PC-9 (cell line): ENCODE measurements at regions not wholly inside any gene's neighbourhood (a gene's known extent, or its start where the extent isn't known, plus 50 kb on each side); places are given as distances from the start of the nearest gene placed in this dataset.
"Not testable (repeated sequence)": the region's sequence is repeated elsewhere in the genome, so short reads cannot be mapped to it uniquely, and the experiment has no call there.

Source experiments
- BruUV-seq: library from RNA; stranded (reverse); fragments of 400-500 nt; replicated peaks from 2 replicates; lab custom pipeline; 2021; lab: Mats Ljungman, UMichigan
- CTCF ChIA-PET: fragments of 300-600 bp; sonication (Branson Sonifier 250); formaldehyde crosslinking; loops from one replicate; lab custom pipeline; 2022; ENCODE audit warnings: antibody characterized with exemption; lab: Charles Lee
- POLR2A ChIA-PET: fragments of 300-600 bp; sonication (Branson Sonifier 250); formaldehyde crosslinking; loops from one replicate; lab custom pipeline; 2022; ENCODE audit warnings: antibody characterized with exemption; ENCODE audit not compliant: unreplicated experiment; lab: Charles Lee
- DNase-seq, 2 experiments: peaks; one replicate each; pipeline versions ENCODE4 v3.0.0 to v3.0.0-alpha.2; 2015 to 2022; ENCODE audit warnings: mixed read lengths in 1 of 2
- H2AFZ ChIP-seq: fragments of 200-600 bp; sonication (generic); 2 replicates; pipeline ENCODE4 v1.8.1; 2017; ENCODE audit warnings: antibody characterized with exemption
- H3F3A ChIP-seq: fragments of 200-600 bp; sonication (generic); 2 replicates; pipeline ENCODE4 v1.8.1; 2017; ENCODE audit warnings: antibody characterized with exemption, mild to moderate bottlenecking, low read depth; ENCODE audit not compliant: insufficient read depth
- H3K27ac ChIP-seq: fragments of 200-600 bp; sonication (generic); 2 replicates; pipeline ENCODE4 v1.6.1; 2016; ENCODE audit warnings: mixed run types
- H3K27me3 ChIP-seq: fragments of 200-600 bp; sonication (generic); 2 replicates; pipeline ENCODE4 v1.6.1; 2016; ENCODE audit warnings: low read depth, mixed run types; ENCODE audit not compliant: insufficient read depth
- H3K36me3 ChIP-seq: fragments of 200-600 bp; sonication (generic); 2 replicates; pipeline ENCODE4 v1.6.1; 2016; ENCODE audit warnings: low read depth, mixed run types
- H3K4me1 ChIP-seq: fragments of 200-600 bp; sonication (generic); replicated peaks from 2 replicates; pipeline ENCODE4 v1.6.1; 2016; ENCODE audit warnings: mixed run types; ENCODE audit not compliant: insufficient read depth
- H3K4me2 ChIP-seq: fragments of 200-600 bp; sonication (generic); 2 replicates; pipeline ENCODE4 v1.6.1; 2017; ENCODE audit warnings: mixed run types
- H3K4me3 ChIP-seq: fragments of 200-600 bp; sonication (generic); 2 replicates; pipeline ENCODE4 v1.6.1; 2016; ENCODE audit warnings: mixed run types
- H3K79me2 ChIP-seq: fragments of 200-600 bp; sonication (generic); 2 replicates; pipeline ENCODE4 v1.6.1; 2017; ENCODE audit warnings: low read depth, mixed run types
- H3K9me2 ChIP-seq: fragments of 200-600 bp; sonication (generic); 2 replicates; pipeline ENCODE4 v1.8.1; 2017; ENCODE audit warnings: mild to moderate bottlenecking; ENCODE audit not compliant: insufficient read depth
- H3K9me3 ChIP-seq: fragments of 200-600 bp; sonication (generic); 2 replicates; pipeline ENCODE4 v1.8.1; 2016; ENCODE audit warnings: low read depth; ENCODE audit not compliant: insufficient read depth
- H4K20me1 ChIP-seq: fragments of 200-600 bp; sonication (generic); 2 replicates; pipeline ENCODE4 v1.8.1; 2017; ENCODE audit not compliant: insufficient read depth
- CTCF ChIP-seq: fragments of 200-600 bp; sonication (generic); conservative IDR thresholded peaks from 2 replicates; pipeline ENCODE4 v1.6.1; 2017; ENCODE audit warnings: mixed run types, antibody characterized with exemption, mild to moderate bottlenecking, moderate library complexity
- EZH2 ChIP-seq: fragments of 200-600 bp; sonication (generic); IDR thresholded peaks from 2 replicates; pipeline ENCODE4 v1.8.0; 2017; ENCODE audit warnings: antibody characterized with exemption, low read depth
- intact Hi-C: fragments of 100-400 bp; cut with micrococcal nuclease; formaldehyde crosslinking; loops from one replicate; pipeline ENCODE4 v1.10.0; 2022; ENCODE audit not compliant: unreplicated experiment

GRCh38 chr6:119728935-119729334 lies 379.4 kb upstream of the MAN1A1 start:
- POLR2A ChIA-PET: interaction anchor here (0.6 kb wide), 1 partner anchor 1589 kb away, joined by 4 read pairs; no protein-coding TSS in a partner anchor
- peak overlapping the region; percentile 79 for H2AFZ ChIP-seq

GRCh38 chr6:119728220-119728750 lies 378.7 kb upstream of the MAN1A1 start:
- Histone ChIP-seq H3K9me3 (peaks cover 5% of the 10 kb centered on the region), H3K9me2 (no peaks in the 10 kb centered on the region), H3K36me3 (0 out of 2 replicates have a peak, but pooled peaks cover 13% of the 10 kb centered on the region), H3K4me1 (peaks cover 41% of the 10 kb centered on the region), H2AFZ (peak overlapping the region; percentile 79), H3K4me3 (peak overlapping the region; percentile 56), H3F3A (peaks cover 29% of the 10 kb centered on the region), H3K79me2 (no peaks in the 10 kb centered on the region; the same call in 1 of the 2 replicates), H4K20me1 (no peaks in the 10 kb centered on the region), H3K27ac (peak overlapping the region; percentile 98), H3K4me2 (peak overlapping the region; percentile 84), H3K27me3 (no peaks in the 10 kb centered on the region)
- intact Hi-C loops: loop anchor here (2.0 to 5.0 kb wide), 2 partner anchors 186 to 597 kb away; no protein-coding TSS in a partner anchor
- BruUV-seq: TSS peak; percentile 77
- no peak for DNase-seq
- POLR2A ChIA-PET: interaction anchor here (0.6 kb wide), 3 partner anchors 212 to 1590 kb away, joined by 3 to 4 read pairs (median 4); no protein-coding TSS in a partner anchor
- TF ChIP-seq CTCF: peak; percentile 46; the same call in 1 of the 2 replicates
- TF ChIP-seq EZH2: no peak
- CTCF ChIA-PET: no interaction called here

More at GRCh38 chr6:119728935-119729334, 379.4 kb upstream of the MAN1A1 start:
- H3K9me2 ChIP-seq: no peaks in the 10 kb centered on the region
- BruUV-seq: no TSS peak
- peaks cover 29% of the 10 kb centered on the region for H3F3A ChIP-seq
- no peaks in the 10 kb centered on the region; the same call in 1 of the 2 replicates for H3K79me2 ChIP-seq
- peaks cover 41% of the 10 kb centered on the region for H3K4me1 ChIP-seq
- peak overlapping the region; percentile 98 for H3K27ac ChIP-seq
- H3K4me3 ChIP-seq: peak overlapping the region; percentile 56
- DNase-seq: no peak
- peak overlapping the region; percentile 84 for H3K4me2 ChIP-seq
- CTCF ChIA-PET: no interaction called here
- intact Hi-C loops: loop anchor here (2.0 to 5.0 kb wide), 2 partner anchors 187 to 598 kb away; no protein-coding TSS in a partner anchor
- H3K9me3 ChIP-seq: peaks cover 5% of the 10 kb centered on the region
- H3K27me3 ChIP-seq: no peaks in the 10 kb centered on the region
- TF ChIP-seq EZH2: no peak
- TF ChIP-seq CTCF: no peak
- 0 out of 2 replicates have a peak, but pooled peaks cover 13% of the 10 kb centered on the region for H3K36me3 ChIP-seq
- no peaks in the 10 kb centered on the region for H4K20me1 ChIP-seq

- intact Hi-C loops: loop anchor here (1.0 to 5.0 kb wide), 9 partner anchors 9 to 597 kb away; partner anchors contain the start of gene MAN1A1
- peak overlapping the region; percentile 56 for H3K4me3 ChIP-seq
- no peaks in the 10 kb centered on the region for H3K27me3 ChIP-seq
- H2AFZ ChIP-seq: peak overlapping the region; percentile 79
- H3K79me2 ChIP-seq: no peaks in the 10 kb centered on the region; the same call in 1 of the 2 replicates
- BruUV-seq: no TSS peak
- peaks cover 29% of the 10 kb centered on the region for H3F3A ChIP-seq
- H4K20me1 ChIP-seq: no peaks in the 10 kb centered on the region
- peaks cover 5% of the 10 kb centered on the region for H3K9me3 ChIP-seq
- TF ChIP-seq CTCF (peak; percentile 73), EZH2 (no peak)
- CTCF ChIA-PET: interaction anchor here (0.5 kb wide), 1 partner anchor 470 kb away, joined by 6 read pairs; no protein-coding TSS in a partner anchor
- peak overlapping the region; percentile 98 for H3K27ac ChIP-seq
- H3K36me3 ChIP-seq: 0 out of 2 replicates have a peak, but pooled peaks cover 13% of the 10 kb centered on the region
- POLR2A ChIA-PET: interaction anchor here (0.6 to 0.7 kb wide), 5 partner anchors 126 to 881 kb away, joined by 3 to 24 read pairs (median 4); no protein-coding TSS in a partner anchor
- peak overlapping the region; percentile 84 for H3K4me2 ChIP-seq
- peaks cover 41% of the 10 kb centered on the region for H3K4me1 ChIP-seq
- H3K9me2 ChIP-seq: no peaks in the 10 kb centered on the region
- peak; percentile 86 to 99 for DNase-seq
These were observed 378.1 kb upstream of the MAN1A1 start for GRCh38 chr6:119727504-119728219.

GRCh38 chr6:119726912-119727311 lies 377.4 kb upstream of the MAN1A1 start:
- Histone ChIP-seq H3F3A (peaks cover 29% of the 10 kb centered on the region), H3K36me3 (0 out of 2 replicates have a peak, but pooled peaks cover 13% of the 10 kb centered on the region), H3K4me1 (peaks cover 41% of the 10 kb centered on the region), H3K4me2 (peak overlapping the region; percentile 84), H3K27ac (peak overlapping the region; percentile 98), H2AFZ (peak overlapping the region; percentile 79), H3K4me3 (peak overlapping the region; percentile 56)
- H4K20me1 ChIP-seq, H3K79me2 ChIP-seq, BruUV-seq, H3K27me3 ChIP-seq, POLR2A ChIA-PET, H3K9me3 ChIP-seq, H3K9me2 ChIP-seq, DNase-seq, CTCF ChIA-PET: not testable (repeated sequence)
- intact Hi-C loops: loop anchor here (1.0 to 5.0 kb wide), 8 partner anchors 9 to 580 kb away; partner anchors contain the start of gene MAN1A1
